GM12878 (cell line): ENCODE measurements at regions not wholly inside any gene's neighbourhood (a gene's known extent, or its start where the extent isn't known, plus 50 kb on each side); places are given as distances from the start of the nearest gene placed in this dataset.

Source experiments
- ASH2L ChIP-seq: fragments of 300-600, 200-600 bp; sonication (generic); IDR thresholded peaks from 2 replicates; pipeline ENCODE4 v1.6.1; 2017; ENCODE audit warnings: low read depth, mild to moderate bottlenecking, borderline replicate concordance
- EP300 ChIP-seq, 2 experiments: fragments of 150-350 bp in 1 of 2; IDR thresholded peaks; 2 replicates each; pipeline ENCODE4 v1.6.1; 2011 to 2012; ENCODE audit warnings: low read depth in 2 of 2, low read length in 2 of 2, borderline replicate concordance in 1 of 2, improper control_type of control experiment in 1 of 2, inconsistent platforms in 1 of 2; ENCODE audit not compliant: control insufficient read depth in 1 of 2
- ESRRA ChIP-seq: IDR thresholded peaks from 2 replicates; pipeline ENCODE4 v1.6.1; 2012; ENCODE audit warnings: mild to moderate bottlenecking, low read length, improper control_type of control experiment
- EZH2 ChIP-seq: IDR thresholded peaks from 2 replicates; pipeline ENCODE4 v1.6.1; 2012; ENCODE audit warnings: low read depth, mild to moderate bottlenecking, control low read depth, inconsistent platforms, low read length, borderline replicate concordance; ENCODE audit not compliant: control insufficient read depth
- NFIC ChIP-seq: IDR thresholded peaks from 2 replicates; pipeline ENCODE4 v1.6.1; 2012; ENCODE audit warnings: low read depth, mild to moderate bottlenecking, inconsistent platforms, low read length, moderate library complexity
- NFYB ChIP-seq: IDR thresholded peaks from 2 replicates; pipeline ENCODE4 v1.6.1; 2011; ENCODE audit warnings: low read depth, mild to moderate bottlenecking, low read length, improper control_type of control experiment, moderate library complexity; ENCODE audit not compliant: insufficient read depth
- NRF1 ChIP-seq: conservative IDR thresholded peaks from 2 replicates; pipeline ENCODE4 v1.6.1; 2011; ENCODE audit warnings: mild to moderate bottlenecking, low read depth, low read length, improper control_type of control experiment
- POLR2A ChIP-seq: IDR thresholded peaks from 2 replicates; pipeline ENCODE4 v1.6.1; 2011; ENCODE audit warnings: low read depth, mild to moderate bottlenecking, low read length
- POLR2AphosphoS5 ChIP-seq: IDR thresholded peaks from 2 replicates; pipeline ENCODE4 v1.6.1; 2011; ENCODE audit warnings: mild to moderate bottlenecking, low read length, inconsistent platforms
- SMC3 ChIP-seq: IDR thresholded peaks from 2 replicates; pipeline ENCODE4 v1.6.1; 2011; ENCODE audit warnings: low read length, improper control_type of control experiment, borderline replicate concordance
- SP1 ChIP-seq: IDR thresholded peaks from one replicate; pipeline ENCODE4 v1.6.1; 2011; ENCODE audit warnings: low read depth, low read length
- TF ChIP-seq, protein P1 (sequence below), 3 experiments: IDR thresholded peaks in 2 of 3; conservative IDR thresholded peaks in 1 of 3; 2 replicates each; pipeline ENCODE4 v1.5.1; 2011; ENCODE audit warnings: low read depth in 3 of 3, low read length in 3 of 3, mild to moderate bottlenecking in 3 of 3, control low read depth in 2 of 3, moderate library complexity in 2 of 3, inconsistent platforms in 1 of 3, mixed read lengths in 1 of 3; ENCODE audit not compliant: control insufficient read depth in 2 of 3, insufficient read depth in 1 of 3; ENCODE audit errors: extremely low read depth in 1 of 3
- TF ChIP-seq, protein P2 (sequence below): fragments of 150-350 bp; IDR thresholded peaks from 2 replicates; pipeline ENCODE4 v1.6.1; 2016; ENCODE audit warnings: low read depth, low read length

DNA sequence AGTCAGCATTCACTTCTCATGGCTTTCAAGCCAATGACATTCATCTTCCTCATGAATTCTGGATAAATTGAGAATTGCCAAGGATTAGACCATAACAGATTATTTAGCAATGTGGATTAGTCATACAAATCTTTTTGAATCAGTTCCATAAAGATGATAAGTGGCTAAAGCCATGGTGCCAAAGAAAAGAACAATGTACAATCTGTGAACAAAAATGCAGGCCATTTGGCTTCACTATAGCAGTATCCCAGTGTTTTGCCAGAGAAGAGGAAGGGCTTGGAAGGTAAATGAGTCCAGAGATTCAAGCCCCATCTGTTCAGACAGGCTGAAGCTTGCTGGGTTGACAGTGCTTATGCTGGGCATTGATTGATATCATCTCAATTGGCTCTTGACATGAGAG, 376.4 kb upstream of the LRRC7 start:
- TF ChIP-seq EZH2: no peak
- TF ChIP-seq, protein P1, sequence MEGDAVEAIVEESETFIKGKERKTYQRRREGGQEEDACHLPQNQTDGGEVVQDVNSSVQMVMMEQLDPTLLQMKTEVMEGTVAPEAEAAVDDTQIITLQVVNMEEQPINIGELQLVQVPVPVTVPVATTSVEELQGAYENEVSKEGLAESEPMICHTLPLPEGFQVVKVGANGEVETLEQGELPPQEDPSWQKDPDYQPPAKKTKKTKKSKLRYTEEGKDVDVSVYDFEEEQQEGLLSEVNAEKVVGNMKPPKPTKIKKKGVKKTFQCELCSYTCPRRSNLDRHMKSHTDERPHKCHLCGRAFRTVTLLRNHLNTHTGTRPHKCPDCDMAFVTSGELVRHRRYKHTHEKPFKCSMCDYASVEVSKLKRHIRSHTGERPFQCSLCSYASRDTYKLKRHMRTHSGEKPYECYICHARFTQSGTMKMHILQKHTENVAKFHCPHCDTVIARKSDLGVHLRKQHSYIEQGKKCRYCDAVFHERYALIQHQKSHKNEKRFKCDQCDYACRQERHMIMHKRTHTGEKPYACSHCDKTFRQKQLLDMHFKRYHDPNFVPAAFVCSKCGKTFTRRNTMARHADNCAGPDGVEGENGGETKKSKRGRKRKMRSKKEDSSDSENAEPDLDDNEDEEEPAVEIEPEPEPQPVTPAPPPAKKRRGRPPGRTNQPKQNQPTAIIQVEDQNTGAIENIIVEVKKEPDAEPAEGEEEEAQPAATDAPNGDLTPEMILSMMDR (IDR thresholded peaks at IDR 0.05 in 2 of 3, conservative IDR thresholded peaks at IDR 0.05 in 1 of 3; ENCODE audit: control insufficient read depth in 2 of 3, extremely low read depth in 1 of 3, insufficient read depth in 1 of 3, low read depth in 3 of 3, low read length in 3 of 3): no peak
- no peak for TF ChIP-seq SP1
- no peak for TF ChIP-seq NFYB
- no peak for TF ChIP-seq ESRRA
- TF ChIP-seq EP300 (IDR thresholded peaks at IDR 0.05; ENCODE audit: borderline replicate concordance in 1 of 2, control insufficient read depth in 1 of 2, low read depth in 2 of 2, low read length in 2 of 2): no peak
- TF ChIP-seq POLR2AphosphoS5: no peak
- no peak for TF ChIP-seq POLR2A
- TF ChIP-seq, protein P2, sequence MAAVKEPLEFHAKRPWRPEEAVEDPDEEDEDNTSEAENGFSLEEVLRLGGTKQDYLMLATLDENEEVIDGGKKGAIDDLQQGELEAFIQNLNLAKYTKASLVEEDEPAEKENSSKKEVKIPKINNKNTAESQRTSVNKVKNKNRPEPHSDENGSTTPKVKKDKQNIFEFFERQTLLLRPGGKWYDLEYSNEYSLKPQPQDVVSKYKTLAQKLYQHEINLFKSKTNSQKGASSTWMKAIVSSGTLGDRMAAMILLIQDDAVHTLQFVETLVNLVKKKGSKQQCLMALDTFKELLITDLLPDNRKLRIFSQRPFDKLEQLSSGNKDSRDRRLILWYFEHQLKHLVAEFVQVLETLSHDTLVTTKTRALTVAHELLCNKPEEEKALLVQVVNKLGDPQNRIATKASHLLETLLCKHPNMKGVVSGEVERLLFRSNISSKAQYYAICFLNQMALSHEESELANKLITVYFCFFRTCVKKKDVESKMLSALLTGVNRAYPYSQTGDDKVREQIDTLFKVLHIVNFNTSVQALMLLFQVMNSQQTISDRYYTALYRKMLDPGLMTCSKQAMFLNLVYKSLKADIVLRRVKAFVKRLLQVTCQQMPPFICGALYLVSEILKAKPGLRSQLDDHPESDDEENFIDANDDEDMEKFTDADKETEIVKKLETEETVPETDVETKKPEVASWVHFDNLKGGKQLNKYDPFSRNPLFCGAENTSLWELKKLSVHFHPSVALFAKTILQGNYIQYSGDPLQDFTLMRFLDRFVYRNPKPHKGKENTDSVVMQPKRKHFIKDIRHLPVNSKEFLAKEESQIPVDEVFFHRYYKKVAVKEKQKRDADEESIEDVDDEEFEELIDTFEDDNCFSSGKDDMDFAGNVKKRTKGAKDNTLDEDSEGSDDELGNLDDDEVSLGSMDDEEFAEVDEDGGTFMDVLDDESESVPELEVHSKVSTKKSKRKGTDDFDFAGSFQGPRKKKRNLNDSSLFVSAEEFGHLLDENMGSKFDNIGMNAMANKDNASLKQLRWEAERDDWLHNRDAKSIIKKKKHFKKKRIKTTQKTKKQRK: no peak
- TF ChIP-seq SMC3: no peak
- TF ChIP-seq ASH2L: no peak
- TF ChIP-seq NFIC: no peak
- TF ChIP-seq NRF1: no peak
